DMS79 treated with DMSO at 0.1 percent for 48 hours (cell line): ENCODE measurements at regions not wholly inside any gene's neighbourhood (a gene's known extent, or its start where the extent isn't known, plus 50 kb on each side); places are given as distances from the start of the nearest gene placed in this dataset.
"Not testable (repeated sequence)": the region's sequence is repeated elsewhere in the genome, so short reads cannot be mapped to it uniquely, and the experiment has no call there.

Experiments used
- DNase-seq: peaks from one replicate; lab custom pipeline; 2025; lab: John Stamatoyannopoulos, UW

DNA sequence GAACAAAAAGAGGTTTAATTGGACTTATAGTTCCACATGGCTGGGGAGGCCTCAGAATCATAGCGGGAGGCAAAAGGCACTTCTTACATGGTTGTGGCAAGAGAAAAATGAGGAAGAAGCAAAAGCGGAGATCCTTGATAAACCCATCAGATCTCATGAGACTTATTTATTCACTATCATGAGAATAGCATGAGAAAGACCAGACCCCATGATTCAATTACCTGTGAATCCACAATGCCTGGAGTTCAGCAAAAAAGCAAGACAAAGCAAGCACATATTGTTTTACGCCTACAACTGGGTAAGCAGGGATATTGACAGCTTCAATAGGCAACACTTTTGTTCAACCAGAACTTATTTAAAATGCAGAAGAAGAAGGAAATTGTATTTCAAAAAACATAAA, 218.2 kb downstream of the RPL10L start:
- no peak for DNase-seq

DNA sequence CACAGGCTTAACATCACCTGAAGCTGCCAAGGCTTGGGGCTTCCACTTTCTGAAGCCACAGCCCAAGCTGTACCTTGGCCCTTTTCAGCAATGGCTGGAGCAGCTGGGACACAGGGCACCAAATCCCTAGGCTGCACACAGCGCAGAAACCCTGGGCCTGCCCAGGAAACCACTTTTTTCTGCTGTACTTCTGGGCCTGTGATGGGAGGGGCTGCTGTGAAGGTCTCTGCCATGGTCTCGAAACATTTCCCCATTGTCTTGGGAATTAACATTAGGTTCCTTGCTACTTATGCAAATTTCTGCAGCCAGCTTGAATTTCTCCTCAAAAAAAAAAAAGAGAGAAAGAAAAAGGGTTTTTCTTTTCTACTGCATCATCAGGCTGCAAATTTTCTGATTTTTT, 219.1 kb downstream of the RPL10L start:
- no peak for DNase-seq

DNA sequence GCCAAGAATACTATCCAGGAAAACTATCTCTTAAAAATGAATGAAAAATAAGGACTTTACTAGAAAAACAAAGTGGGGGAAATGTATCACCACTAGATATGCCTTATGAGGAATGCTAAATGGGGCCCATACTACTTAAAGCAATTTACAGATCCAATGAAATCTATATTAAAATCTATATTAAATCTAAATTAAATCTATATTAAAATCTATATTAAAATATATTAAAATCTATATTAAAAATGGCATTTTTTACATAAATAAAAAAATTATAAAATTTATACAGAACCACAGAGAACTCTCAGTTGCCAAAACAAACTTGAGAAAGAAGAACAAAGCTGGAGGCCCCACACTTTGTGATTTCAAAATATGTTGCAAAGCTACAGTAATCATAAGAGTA, 234.5 kb downstream of the RPL10L start:
- DNase-seq: no peak

DNA sequence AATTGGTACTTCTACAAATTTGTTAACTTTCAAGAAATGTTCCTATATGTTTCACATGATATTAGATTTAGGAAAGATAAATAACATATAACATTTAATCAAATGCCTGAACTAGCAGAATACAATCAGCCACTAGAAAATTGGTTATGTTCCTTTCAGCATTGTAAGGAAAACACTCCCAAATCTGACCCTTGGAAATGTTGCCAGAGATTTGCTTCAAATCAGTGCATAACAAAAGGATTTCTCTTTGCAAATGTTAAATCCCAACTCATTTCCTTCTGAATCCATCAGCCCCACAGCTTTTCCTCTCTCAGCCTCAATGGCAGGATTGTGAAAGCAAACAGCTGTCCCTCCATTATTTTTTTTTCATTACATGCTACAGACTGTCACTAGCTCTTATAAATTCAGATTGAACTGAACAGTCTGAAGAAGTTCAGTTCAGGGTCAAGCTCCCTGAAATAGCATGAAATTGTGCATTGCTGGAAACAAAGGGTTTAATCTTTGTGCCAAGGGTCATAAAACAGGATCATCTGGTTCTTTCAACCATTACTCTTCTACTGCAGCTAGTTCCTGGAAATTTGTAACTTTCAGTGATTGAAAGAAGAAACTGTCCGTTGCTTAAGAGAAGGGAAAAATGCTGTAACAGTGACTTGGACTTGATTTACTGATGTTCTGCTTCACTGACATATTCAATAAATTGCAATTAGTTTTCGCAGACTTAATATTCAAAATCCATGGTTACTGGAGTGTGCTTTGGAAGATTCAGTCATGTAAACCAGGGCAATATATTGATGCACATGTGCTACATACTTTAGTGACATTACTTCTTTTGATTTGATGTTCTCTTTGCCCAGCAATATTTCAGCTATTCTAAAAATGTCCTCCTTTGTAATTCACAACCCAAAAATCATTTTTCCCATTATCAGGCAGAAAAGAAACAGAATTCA, 246.4 kb downstream of the RPL10L start:
- peak; percentile 55 for DNase-seq

GRCh38 chr14:46402001-46402690, 249.4 kb downstream of the RPL10L start:
- not testable (repeated sequence) for DNase-seq

DNA sequence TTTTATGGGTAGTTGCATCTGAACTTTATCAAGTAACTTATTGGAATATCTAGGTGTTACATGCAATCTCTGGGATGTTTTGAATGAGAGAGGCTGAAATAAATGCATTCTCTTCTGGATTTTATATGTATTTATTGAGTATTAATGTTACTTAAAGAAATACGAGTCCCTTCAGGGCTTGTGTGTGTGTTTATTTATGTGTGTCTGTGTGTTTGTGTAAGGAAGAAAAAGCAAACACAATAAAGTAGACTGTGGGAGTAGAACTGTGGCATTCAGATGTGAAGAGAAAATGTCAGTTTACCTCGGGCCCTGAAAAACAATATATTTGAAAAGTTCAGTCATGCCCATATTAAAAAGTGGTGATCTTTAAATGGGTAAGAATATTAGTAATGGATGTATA, 250.5 kb downstream of the RPL10L start:
- no peak for DNase-seq

DNA sequence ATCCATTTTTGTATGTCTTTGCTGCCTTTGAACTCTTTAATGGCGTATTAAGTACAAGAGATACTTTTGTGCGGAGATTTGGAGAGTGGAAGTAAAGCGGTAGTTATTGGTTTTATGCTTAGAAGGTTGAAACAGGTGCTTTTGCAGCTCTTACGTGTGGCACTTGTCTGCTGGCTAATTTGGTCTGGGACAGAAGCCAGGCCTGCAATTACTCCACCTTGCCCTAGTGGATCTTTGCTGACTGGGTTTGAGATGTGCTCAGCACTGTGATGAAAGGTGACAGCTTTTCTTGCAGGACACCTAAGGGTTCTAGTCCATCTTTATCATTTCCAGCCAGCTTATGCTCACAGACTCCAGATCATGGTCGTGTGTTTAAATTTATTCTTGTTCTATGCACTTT, 252.5 kb downstream of the RPL10L start:
- peak; percentile 84 for DNase-seq

GRCh38 chr14:46384611-46385010, 267.0 kb downstream of the RPL10L start:
- DNase-seq: no peak

DNA sequence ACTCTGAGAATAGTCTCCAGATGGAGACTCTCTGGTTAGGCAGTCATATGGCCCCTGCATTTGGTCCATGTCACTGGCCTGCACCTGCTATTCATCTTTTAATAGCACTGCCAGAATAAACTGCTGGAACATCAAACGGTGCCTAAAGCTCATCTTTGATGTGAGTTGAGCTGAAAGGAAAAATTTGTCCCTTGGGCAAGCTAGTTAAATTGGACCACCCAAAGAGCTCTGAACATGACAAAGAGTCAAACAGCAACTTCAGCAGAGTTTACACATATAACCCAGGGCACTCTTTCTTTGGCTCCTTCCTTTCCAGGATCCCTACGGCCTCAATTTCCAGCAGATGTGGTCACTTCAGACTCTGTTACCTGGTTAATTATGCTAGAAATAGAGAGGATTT, 269.9 kb downstream of the RPL10L start:
- DNase-seq: no peak

- DNase-seq: no peak
Measured at GRCh38 chr14:46378248-46378647, 273.3 kb downstream of the RPL10L start.

DNA sequence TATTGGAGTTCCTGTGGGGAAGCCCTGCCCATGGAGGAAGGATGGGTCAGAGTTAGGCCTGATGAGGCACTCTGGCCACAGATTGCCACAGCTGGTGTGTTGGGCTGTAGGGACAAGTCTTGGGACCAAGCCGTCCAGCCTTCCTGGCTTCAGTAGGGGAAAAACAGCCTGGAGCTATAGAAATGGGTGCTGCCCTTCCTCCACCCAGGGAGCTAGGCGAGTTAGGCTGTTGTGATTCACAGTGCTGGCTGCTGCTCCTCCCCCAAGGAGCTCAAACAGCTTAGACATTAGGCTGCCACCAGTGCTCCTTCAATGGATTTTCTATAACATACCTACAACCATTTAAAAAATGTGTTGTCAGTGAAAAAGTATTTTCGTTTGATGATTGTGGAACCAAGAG, 274.3 kb downstream of the RPL10L start:
- DNase-seq: no peak

DNA sequence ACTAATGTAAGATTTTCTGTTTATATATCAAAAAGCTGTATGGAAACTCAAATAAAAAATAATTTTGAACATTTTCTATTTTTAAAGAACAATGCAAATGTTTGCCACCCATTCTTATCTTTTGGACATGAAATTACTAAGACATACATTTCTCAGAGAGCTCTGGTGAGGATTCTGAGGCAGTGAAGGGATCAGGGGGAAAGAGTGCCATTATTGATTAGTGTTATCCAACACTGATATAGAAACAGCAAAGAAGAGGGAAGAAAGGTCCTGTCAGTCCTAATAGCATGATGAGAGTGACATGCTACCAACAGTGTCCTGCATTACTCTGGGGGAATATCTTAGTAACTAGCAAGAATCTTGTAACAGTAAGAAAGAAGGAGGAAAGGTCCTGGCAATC, 282.2 kb downstream of the RPL10L start:
- DNase-seq: no peak

- DNase-seq: no peak
Measured at GRCh38 chr14:46368275-46368674, 283.3 kb downstream of the RPL10L start.

DNA sequence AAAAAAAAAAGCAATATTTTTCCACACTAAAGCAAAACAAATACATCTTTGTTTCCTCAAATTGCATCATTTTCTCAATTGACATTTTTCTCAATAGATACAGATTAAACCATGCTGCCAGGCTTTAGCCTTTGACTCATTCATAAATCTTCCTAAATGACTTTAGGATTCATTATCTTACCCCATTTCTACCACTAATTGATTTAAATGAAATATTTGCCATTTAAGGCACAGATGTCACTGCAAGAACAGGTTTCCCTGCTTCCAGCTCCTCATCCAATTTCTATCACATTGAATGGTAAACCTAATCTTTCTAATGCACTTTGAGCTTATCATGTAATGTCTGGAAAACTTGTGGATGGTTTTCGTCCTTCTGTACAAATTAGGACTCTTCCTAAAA, 298.7 kb downstream of the RPL10L start:
- no peak for DNase-seq

DNA sequence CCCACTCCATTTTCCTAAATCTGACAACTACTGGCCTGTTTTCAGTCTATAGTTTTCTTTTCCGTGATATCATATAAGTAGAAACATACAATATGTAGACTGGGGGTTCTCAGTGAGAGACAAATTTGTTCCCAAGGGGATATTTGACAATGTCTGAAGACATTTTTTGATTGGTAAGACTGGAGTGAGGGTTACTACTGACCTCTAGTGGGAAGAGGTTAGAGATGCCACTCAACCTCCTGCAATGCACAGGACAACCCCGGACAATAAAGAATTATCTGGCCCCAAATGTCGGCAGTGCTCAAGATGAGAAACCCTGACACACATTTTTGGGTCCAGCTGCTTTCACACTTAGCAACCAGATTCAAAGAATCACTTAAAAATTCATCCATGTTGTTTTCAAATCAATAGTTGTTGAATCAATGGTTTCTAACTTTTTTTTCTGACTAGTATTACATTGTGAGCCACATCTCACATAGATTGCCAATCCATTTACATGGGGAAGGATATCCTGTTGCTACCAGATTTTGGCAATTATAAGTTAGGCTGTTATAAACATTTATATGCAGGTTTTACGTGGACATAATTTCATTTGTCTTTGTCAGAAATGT, 307.1 kb downstream of the RPL10L start:
- no peak for DNase-seq

DNA sequence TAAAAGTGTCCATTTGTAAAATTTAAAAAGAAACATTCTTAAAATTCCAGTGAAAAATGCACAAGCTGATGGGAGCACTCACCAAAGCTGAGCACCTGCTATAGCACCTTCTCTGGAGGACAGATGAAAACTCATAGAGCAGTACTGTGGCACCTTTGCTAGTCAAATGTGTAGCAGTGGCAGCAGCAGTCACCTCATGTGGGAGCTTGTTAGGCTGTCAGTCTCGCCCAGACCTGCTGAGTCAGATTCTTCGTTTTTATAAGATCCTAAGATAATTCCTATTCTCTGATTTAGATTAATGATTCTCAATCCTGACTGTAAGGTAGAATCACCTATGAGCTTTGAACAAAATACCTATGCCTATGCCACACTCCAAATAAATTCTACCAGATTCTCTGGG, 325.8 kb downstream of the RPL10L start:
- DNase-seq: no peak

- DNase-seq: no peak
Measured at GRCh38 chr14:46325157-46325556, 326.4 kb downstream of the RPL10L start.

GRCh38 chr14:46323404-46323762, 328.2 kb downstream of the RPL10L start:
- no peak for DNase-seq

DNA sequence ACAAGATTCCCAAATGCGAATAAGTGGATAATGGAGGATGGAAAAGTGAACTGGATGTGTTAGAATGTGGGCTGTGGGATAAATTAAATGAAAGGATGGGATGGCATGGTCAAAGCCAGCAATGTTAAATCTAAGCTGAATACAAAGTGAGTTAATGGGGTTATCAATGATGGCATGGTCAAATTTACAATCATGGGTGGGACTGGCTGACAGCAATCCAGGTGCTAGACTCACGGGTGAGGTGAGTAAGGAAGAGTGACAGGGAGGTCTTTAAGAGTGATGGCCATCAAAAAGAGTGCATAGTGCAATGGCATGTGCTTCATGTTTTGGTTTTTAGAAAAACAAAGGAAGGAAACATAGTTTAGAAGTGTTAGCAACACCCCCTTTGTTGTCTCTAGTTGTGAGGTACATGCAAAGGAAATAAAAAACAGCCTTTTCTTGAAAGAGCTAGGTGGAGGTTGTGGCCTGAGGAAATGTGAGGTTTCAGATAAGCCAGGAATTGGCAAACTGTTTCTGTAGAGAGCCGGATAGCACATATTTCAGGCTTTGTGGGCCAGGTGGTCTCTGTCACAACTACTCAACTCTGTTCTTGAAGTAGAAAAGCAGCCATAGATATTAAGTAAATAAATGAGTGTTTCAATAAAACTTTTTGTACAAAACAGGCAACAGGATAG, 328.7 kb downstream of the RPL10L start:
- no peak for DNase-seq

- DNase-seq: no peak
Measured at GRCh38 chr14:46322076-46322475, 329.5 kb downstream of the RPL10L start.

GRCh38 chr14:46306267-46306666, 345.3 kb downstream of the RPL10L start:
- DNase-seq: no peak

- DNase-seq: no peak
Measured at GRCh38 chr14:46300765-46301164, 350.8 kb downstream of the RPL10L start.
